GF-D8 (cell line): ENCODE measurements at regions not wholly inside any gene's neighbourhood (a gene's known extent, or its start where the extent isn't known, plus 50 kb on each side); places are given as distances from the start of the nearest gene placed in this dataset.

Experiments
- DNase-seq: peaks from one replicate; lab custom pipeline; 2025; lab: John Stamatoyannopoulos, UW

DNA sequence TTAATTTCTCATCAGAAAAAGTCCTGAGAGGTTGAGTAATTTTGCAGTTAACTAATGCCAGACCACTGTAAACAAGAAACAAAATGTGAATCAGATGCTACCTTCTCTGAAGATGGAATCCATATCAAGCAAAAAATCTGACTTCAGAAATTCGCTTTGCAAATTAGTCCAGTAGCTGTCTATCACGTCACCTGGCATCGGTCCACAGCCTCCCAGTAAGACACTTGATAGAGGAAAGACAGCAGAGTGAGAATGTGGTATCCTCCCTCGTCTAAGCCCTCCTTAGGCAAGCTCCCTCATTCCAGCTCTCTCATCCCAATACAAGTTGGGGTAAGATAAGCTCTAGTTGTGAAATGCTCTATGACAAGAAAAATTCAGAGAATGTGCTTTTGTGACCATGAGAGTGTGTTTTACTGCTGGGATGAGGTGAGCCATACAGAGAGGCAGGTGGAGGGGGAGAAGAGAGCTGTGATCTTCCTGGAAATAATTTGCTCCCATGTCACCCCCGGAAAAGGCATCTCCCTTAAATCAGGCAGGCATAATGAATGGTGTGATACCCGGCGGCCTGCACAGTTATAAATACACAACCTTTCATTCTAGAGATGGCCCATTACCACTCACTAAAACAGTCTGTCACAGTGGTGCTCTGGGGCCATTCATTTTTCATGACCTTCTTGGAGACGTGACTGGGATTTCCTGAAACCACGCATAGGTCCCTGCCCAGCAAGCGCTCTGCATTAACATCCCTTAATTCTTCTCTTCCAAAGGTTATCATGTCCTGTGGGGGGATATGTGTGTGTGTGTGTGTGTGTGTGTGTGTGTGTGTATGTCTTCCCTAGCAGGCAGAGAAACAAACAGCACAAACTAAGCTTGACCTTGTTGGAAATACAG is 602.0 kb upstream of the KCNMB2 start:
- no peak for DNase-seq

DNA sequence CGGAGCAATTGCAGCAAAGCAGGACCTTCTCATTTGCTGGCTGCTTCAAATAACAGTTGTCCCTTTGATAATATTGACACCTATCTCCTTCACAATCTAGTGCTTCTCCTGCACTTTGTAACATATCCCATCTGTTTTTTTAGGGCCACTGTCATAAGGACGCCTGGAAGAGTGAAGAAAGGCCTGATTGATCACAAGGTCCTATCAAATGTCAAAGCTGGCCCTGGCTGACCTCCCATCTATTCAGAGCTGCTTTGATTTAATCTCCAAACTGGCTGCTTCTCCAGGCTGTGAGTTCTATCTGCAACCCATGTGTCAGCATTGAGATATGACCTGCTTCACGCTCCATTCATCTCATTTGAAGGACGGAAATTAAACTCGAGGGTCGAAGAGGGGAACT is 601.2 kb upstream of the KCNMB2 start:
- no peak for DNase-seq

DNA sequence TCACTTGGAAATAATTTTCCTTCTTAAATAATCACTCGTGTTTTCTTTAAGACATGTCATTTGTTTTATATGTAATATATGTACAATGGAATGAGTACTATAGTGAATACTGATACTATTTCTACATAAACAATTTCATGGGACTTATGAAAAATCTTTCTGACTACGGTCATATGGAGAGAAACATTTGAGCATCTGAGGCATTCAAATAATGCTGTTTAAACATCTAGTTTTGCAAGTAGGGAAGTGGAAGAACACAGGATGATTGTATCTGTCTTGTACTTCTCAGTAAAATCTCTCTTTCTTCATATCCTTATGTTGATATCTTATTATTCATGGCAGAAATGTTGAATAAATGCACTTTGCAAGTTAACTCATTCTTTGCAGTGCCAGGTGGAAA is 599.5 kb upstream of the KCNMB2 start:
- DNase-seq, result no peak

DNA sequence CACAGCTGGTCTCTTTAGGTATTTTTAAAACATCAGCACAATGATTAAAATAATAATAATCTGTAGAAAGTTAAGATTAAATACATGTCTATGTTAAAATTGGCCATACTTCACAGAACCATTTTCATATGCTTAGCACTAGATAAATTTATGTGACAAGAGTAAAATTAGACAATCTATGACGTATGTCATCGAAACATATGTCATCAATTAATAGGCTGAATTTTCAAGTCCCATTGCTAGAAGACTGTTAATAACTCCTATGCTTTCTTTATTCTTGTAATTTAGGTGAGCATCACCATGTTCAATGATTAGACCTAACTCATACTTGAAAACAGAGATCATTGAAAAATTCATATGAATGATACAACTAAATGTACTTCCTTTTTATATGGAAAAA is 593.3 kb upstream of the KCNMB2 start:
- no peak for DNase-seq

DNA sequence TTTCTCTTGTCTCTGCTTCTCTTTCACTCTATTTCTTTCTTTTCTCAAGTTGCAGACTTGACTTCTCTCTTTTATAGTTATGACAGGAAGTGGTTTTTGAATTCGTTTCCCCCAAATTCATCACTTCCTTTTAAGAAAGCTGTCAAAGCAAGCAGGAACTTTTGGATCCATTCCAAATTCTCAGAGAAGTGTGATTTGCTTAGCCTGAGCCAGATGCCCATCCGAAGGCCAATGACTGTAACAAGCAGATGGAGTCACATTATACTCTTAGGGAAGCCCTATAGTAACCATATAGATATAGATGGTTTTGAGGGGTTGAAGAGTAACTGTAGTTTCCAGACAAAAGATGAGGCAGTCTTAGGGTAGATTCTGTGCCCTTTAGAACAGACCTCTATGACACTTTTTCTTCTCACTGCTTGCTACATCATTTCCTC is 592.0 kb upstream of the KCNMB2 start:
- peak; percentile 41 for DNase-seq

DNA sequence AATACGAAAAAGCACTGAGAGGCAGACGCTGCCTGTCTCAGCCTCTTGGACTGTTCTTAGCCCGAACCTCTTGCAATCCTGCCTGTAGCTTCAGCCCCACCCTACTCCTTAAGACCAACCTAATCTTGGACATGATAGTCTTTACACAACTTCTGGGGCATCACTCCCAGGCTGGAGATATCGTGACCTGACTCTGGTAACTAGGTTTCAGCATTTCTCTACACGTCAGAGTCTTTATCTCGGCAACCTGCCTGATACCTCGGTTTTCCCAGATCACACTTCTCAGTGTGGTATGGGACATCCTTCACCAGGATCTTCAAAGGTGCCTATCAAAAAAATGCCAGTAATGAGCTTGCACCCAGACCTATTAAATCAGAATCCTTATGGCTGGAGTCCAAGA is 590.2 kb upstream of the KCNMB2 start:
- no peak for DNase-seq

DNA sequence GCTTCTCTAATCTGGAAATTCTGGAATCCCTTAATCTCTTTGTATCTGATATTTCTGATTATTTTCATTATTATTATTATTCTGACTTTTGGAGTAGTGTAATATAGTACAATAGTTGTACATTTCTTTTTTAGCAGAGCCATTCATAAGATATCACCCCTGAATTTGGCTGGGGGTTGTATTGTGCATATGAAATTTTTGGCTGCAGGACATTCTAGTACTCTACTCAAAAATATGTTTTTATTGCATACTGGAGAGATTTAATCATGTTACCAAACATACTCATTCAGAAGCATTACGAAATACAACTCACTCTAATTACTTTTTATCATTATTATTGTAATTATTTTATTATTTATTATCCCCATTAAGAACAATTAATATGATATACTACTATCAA is 589.7 kb upstream of the KCNMB2 start:
- DNase-seq, result no peak

DNA sequence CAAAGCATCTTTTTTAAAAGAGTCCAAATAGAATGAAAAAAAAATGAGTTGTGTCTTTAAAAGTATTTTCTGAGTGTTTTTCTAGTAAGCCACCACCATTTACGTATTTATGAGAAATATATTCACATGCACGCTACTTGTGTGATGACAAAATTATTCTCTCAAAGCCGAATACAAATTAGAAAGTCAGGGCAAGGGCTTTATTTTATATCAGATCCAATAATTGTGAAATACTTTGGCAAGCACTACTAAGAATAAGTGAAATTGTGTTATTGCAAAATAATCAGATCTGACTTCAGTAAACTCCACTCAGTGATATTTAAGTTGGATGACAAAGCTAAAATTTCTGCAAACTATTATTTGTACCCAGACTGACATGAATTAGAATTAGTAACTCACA is 589.3 kb upstream of the KCNMB2 start:
- no peak for DNase-seq

DNA sequence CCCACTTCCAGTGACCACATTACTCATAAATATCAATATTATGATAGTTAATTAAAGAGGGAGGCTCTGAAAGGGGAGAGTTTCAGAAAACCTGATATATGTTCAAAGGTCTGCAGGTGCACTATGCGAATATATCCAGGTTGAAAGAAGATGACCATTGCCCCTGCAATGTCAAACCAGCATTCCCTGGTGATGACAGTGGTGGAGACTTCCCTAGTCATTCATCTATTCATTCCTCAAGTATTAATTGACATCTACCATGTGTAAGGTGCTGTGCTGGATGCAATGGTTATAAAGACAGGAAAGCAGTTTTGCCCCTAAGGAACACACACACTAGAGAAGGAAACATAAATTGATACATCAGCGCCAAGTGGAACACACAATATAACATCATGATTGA is 588.3 kb upstream of the KCNMB2 start:
- DNase-seq, result no peak

DNA sequence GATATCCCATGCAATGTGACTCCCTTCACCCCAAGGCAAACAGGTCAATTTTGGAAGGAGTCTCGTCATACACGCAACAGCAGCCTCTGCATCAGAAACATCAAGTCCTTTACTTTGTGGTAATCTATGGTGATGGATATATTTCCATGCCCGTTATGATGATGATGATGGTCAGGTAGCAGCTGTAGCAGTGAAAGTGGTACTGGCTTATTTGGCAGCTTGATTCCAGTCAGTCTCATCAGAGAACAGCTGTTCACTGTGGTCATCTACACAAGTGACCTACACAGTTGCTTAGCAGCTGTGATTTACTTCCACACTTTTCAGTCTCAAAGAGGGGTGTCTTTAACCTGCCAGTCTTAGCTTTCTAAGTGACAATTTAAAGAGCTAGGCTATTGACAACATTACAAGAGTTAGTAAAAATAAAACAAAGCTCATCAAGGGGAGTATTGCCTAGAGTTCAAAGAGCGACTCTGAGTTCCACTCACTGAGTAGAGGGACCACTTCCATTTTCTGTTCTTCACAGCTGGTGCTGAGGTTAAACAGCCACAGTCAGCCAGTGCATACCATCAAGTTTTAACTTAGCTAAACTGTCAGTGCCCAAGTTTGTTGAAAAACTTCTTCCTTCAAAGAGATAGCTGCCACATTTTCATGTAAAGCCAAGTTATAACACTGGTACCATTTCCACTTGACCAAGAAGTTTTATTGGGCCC is 587.4 kb upstream of the KCNMB2 start:
- no peak for DNase-seq

DNA sequence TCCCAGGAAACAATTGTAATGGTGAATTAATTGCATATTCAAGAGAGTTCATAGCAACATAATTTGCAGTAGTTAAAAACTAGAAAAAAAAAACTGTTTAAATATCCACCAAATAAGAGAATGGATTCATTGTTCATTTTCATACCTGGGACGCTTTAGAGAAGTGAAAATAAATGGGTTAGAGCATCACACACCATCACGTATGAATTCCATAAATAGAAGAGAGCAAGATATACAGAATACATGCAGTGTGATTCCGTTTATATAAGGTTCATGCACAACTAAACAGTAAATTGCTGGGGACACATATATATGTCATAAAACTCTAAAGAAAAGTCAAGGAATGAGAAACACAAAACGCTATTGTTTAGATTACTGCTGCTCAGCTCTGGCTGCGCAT is 577.0 kb upstream of the KCNMB2 start:
- no peak for DNase-seq

DNA sequence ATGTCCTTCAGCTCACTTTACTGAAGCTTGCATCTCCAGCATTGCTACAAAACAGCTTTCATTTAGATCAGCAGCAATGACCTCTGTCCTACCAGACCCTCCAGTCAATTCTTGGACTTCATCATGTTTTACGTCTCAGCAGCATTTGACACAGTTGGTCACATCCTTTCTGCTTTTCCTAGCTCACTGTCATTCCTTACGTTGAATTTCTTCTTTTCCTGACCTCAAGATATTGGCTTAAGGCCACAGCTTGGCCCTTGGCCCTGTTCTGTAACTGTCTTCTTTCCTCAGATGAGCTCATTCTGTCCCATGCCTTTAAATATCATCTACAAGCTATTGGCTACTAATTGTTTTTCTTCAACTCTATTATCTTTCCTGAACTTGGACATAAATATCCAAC is 576.2 kb upstream of the KCNMB2 start:
- no peak for DNase-seq

DNA sequence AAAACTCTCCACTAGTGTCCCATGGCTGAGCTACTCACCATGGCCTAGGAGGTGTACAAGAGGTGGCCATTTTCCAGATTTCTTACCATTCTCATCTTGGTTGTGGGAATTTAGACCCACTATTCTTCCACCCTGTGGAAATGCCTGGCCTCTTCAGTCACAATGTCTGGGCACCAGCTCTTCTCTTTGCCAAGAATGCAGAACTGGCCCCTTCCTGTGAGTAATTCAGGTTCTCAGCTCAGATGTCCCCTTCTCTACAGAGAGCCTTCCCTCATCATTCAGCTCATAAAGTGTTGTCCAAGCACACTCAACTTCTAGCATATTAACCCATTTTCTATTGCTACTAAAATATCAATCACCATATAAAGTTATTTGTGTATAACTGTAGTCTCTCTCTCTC is 575.5 kb upstream of the KCNMB2 start:
- no peak for DNase-seq

DNA sequence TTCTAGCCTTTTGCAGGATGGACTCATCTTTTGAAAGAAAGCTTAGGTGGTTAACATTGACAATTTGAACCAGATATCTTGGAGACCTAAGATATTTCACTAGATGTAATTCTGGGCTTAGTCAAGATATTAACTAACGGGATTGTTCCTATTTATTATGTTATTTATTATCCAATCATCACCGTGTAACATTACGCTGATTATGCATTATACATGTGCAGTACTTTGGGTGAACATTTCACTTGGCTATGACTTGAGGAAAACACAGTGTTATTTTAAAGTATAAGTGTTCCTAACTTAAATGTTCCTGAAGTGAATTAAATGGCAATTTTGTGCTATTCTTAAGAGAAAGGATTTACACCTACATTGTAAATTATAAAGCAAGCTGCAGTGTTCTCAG is 574.5 kb upstream of the KCNMB2 start:
- no peak for DNase-seq

DNA sequence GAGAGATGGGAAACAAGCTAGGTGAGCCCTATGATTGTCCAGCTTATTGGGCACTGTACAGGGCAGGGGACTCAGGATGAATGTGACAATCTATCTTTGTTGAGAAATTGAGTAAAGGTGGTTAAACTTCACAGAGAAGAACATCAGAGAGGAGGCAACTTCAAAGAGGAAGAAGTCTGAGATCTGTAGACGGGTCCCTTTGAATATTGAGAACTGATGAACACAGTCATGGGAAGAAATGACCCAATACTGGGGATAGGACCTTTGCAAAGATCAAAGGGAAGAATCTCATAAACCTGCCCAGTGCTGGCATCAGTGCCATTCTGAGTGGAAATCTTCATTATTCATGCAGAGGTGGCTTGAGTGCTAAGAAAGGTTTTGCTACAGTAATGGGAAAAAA is 569.7 kb upstream of the KCNMB2 start:
- DNase-seq, result no peak

DNA sequence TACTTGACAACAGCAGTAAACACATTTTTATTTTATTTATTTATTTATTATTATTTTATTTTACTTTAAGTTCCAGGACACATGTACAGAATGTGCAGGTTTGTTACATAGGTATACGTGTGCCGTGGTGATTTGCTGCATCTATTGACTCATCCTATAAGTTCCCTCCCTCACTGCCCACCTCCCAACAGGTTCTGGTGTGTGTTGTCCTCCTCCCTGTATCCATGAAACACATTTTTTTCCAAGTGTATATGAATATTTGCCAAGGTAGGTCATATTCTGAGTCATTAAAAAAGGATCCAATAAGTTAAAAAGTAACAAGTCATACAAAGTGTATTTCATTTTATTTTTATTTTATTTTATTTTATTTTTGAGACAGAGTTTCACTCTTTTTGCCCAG is 567.3 kb upstream of the KCNMB2 start:
- no peak for DNase-seq

DNA sequence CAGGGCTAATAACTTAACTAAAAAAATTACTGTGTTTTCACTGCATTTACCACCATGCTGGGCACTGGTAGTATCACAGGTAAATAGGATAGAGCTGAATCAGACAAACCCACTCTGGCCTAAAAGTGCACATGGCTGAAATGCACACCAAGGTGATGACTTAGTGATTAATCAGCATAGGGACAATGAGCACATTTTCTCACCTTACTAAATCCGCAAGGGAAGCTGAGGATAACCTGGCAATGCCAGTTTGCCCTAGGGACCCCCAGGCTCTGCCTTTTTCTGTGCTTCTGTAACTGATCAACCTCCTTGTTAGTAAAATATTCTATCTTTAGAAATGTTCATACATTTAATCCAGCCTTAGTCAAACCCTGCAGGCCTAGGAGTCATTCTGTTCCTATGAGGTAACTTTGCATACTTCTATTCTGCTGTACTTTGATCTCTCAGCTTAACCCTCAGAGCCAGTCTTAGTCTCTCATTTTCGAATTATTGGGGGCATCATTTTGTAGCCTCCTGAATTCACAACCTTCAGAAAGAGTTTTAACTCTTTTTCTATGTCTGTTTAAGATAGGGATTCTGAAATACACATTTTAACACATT is 562.9 kb upstream of the KCNMB2 start:
- DNase-seq, result no peak

DNA sequence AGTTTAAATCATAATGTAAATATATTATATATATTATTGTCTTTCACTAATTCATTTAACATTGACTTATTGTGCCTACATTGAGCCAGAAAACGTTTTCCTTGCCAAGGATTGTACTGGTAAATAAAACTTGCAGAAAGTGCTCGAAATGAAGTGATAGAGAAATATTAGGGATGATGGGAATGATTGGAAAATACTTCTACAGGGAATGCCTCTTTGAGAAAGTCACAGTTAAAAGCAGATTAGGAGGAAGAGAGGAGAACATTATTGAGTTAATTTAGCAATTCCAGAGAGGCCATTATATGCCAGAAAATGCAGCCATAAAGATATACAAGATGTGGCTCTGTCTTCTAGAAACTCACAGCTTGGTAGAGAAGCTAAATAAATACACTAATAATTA is 560.0 kb upstream of the KCNMB2 start:
- no peak for DNase-seq

DNA sequence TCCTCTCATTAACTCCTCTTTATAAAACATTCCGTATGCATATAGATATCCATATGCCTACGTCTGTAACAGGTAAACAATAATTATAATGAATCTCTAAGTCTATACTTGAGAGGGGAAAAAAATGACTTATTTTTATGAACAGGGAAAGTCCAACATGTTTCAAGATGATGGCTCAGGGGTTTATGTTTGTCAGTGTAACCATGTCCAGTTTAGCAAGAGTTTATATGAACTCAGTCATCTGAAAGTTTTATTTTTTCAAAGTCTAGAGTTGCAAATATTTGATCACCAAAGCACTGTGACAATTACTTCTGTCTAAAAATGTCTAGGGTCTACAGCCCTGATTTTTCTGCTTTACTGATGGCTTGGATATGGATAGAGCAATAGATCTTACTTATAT is 559.4 kb upstream of the KCNMB2 start:
- no peak for DNase-seq

DNA sequence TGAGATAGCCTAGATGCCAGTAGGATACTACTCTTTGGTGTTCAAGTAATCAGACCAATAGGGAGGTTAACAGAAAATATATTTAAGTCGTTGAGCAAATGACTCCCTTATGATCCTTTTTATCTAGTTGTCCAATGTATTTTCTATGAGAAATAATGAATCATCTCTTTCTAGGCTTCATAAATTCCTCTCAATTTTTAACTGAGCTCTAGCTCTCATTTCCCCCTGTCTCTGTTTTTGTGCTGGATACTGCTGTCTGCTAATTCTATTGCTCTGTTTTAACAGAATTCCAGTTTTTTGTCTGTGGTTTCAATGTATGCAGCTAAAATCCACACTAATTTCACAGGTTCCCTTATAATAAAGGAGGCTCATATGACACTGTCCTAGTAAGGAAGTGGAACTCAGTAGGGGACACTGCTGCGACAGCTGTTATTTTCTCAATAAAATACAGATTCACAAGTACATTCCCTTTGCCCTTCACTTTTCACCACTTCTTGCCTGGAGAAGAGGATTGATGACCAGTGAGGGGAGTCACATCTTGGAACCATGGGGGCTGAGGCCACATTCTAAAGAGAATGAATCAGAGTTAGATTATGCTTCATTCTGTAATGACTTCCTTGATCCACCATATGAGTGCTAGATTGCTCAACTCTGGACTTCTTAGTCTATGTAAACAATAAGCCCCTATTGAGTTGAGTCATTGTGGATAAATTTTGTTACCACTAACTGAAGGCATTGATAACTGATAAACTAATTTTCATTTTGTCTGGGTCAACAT is 558.7 kb upstream of the KCNMB2 start:
- DNase-seq, result no peak

DNA sequence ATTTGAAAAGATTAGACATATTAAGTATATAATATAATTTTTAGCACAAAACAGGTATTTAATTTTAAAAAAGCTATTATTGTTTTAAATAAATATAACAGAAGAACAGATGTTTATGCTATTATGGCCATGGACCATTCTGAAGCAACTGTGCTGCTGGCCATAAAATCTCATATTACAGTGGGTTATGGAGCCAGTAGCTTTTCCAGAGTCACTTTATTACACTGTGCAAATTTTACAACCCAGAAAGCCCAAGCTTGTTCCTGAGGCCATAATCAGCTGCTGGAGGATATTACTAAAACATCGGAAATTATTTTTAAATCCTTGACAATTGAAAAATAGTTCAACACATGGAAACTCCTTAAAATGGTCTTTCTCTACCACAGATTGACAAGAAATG is 557.3 kb upstream of the KCNMB2 start:
- no peak for DNase-seq

DNA sequence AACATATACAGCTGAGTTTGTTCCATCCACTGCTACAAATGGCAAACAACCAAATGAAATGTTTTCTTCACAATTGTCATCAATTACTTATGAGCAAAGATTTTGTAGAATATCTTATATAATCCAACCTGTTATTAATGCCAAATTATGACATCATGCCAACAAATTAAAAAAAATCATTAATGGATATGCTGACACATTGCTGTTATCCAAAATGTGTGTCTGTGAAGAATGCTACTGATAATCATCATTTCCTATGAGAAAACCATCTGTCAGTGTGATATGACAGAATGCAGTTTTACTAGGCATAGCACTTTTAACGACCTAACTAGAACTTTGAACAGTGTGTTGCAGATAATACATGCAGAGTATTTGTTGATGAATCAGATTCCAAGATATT is 556.5 kb upstream of the KCNMB2 start:
- DNase-seq, result no peak
